KMS-11 (cell line): ENCODE measurements at regions not wholly inside any gene's neighbourhood (a gene's known extent, or its start where the extent isn't known, plus 50 kb on each side); places are given as distances from the start of the nearest gene placed in this dataset.
A peak's percentile ranks its signal among the peaks of the same experiment; 100 is the strongest.

Source experiments
- H2AFZ ChIP-seq: fragments of 200-600 bp; sonication (generic); 2 replicates; pipeline ENCODE4 v1.6.1; 2016; ENCODE audit warnings: antibody characterized with exemption, mixed run types, low read depth
- H3K27ac ChIP-seq: fragments of 200-600 bp; sonication (generic); 2 replicates; pipeline ENCODE4 v1.6.1; 2016; ENCODE audit warnings: mild to moderate bottlenecking, mixed run types
- H3K27me3 ChIP-seq: fragments of 200-600 bp; sonication (generic); 2 replicates; pipeline ENCODE4 v1.6.1; 2017; ENCODE audit warnings: mild to moderate bottlenecking, low read depth, mixed run types, moderate library complexity; ENCODE audit not compliant: insufficient read depth
- H3K36me3 ChIP-seq: fragments of 200-600 bp; sonication (generic); 2 replicates; pipeline ENCODE4 v1.6.1; 2017; ENCODE audit warnings: mild to moderate bottlenecking, mixed run types; ENCODE audit not compliant: insufficient read depth
- H3K4me1 ChIP-seq: fragments of 200-600 bp; sonication (generic); 2 replicates; pipeline ENCODE4 v1.6.1; 2016; ENCODE audit warnings: mild to moderate bottlenecking, low read depth, mixed run types; ENCODE audit not compliant: poor library complexity, severe bottlenecking
- H3K4me2 ChIP-seq: fragments of 200-600 bp; sonication (generic); 2 replicates; pipeline ENCODE4 v1.7.0; 2016; ENCODE audit warnings: mild to moderate bottlenecking, mixed run types
- H3K4me3 ChIP-seq: fragments of 200-600 bp; sonication (generic); IDR thresholded peaks from 2 replicates; pipeline ENCODE4 v1.6.1; 2017; ENCODE audit warnings: low read depth, low read length, mixed read lengths; ENCODE audit not compliant: insufficient read depth
- H3K79me2 ChIP-seq: fragments of 200-600 bp; sonication (generic); 2 replicates; pipeline ENCODE4 v1.6.1; 2016; ENCODE audit warnings: low read depth, mixed run types; ENCODE audit not compliant: insufficient read depth
- H3K9ac ChIP-seq: fragments of 200-600 bp; sonication (generic); 2 replicates; pipeline ENCODE4 v1.6.1; 2016; ENCODE audit warnings: mild to moderate bottlenecking, mixed run types
- H4K20me1 ChIP-seq: fragments of 200-600 bp; sonication (generic); 2 replicates; pipeline ENCODE4 v1.6.1; 2016; ENCODE audit warnings: mild to moderate bottlenecking, mixed run types; ENCODE audit not compliant: insufficient read depth
- CTCF ChIP-seq: fragments of 200-600 bp; sonication (generic); conservative IDR thresholded peaks from 2 replicates; pipeline ENCODE4 v1.6.1; 2017; ENCODE audit warnings: low read depth, mild to moderate bottlenecking, antibody characterized with exemption, low read length, moderate library complexity, mixed read lengths

- no peak for TF ChIP-seq CTCF
- Histone ChIP-seq H3K79me2 (no peaks in the 10 kb centered on the region), H3K36me3 (no peaks in the 10 kb centered on the region), H3K4me2 (peak overlapping the region; percentile 89), H3K9ac (no peak overlapping the region; the same call in 1 of the 2 replicates), H4K20me1 (no peaks in the 10 kb centered on the region), H3K4me1 (peaks cover 46% of the 10 kb centered on the region), H3K27ac (peak overlapping the region; percentile 60), H3K27me3 (no peaks in the 10 kb centered on the region), H3K4me3 (no peak overlapping the region), H2AFZ (no peak overlapping the region)
Observed at GRCh38 chr12:97659117-97659880, 196.7 kb downstream of the RMST start.

- Histone ChIP-seq H3K4me2 (no peak overlapping the region), H3K27me3 (no peaks in the 10 kb centered on the region), H3K79me2 (no peaks in the 10 kb centered on the region), H3K36me3 (no peaks in the 10 kb centered on the region), H3K4me3 (no peak overlapping the region), H3K4me1 (peaks cover 5% of the 10 kb centered on the region), H3K9ac (no peak overlapping the region), H4K20me1 (no peaks in the 10 kb centered on the region), H2AFZ (no peak overlapping the region), H3K27ac (no peak overlapping the region)
- TF ChIP-seq CTCF = no peak
Observed at GRCh38 chr12:97666263-97666662, 203.7 kb downstream of the RMST start.

- TF ChIP-seq CTCF = no peak
- H3K27me3 ChIP-seq = no peaks in the 10 kb centered on the region
- no peaks in the 10 kb centered on the region for H3K79me2 ChIP-seq
- H3K36me3 ChIP-seq = no peaks in the 10 kb centered on the region
- no peak overlapping the region for H3K9ac ChIP-seq
- no peaks in the 10 kb centered on the region for H4K20me1 ChIP-seq
- H3K4me1 ChIP-seq = no peaks in the 10 kb centered on the region
- H3K27ac ChIP-seq = no peak overlapping the region
- H3K4me2 ChIP-seq = no peak overlapping the region
- no peak overlapping the region for H3K4me3 ChIP-seq
- H2AFZ ChIP-seq = no peak overlapping the region
Observed at GRCh38 chr12:97672870-97673269, 210.3 kb downstream of the RMST start.

- H2AFZ ChIP-seq = no peak overlapping the region
- no peaks in the 10 kb centered on the region for H3K27me3 ChIP-seq
- H4K20me1 ChIP-seq = no peaks in the 10 kb centered on the region
- no peak overlapping the region for H3K27ac ChIP-seq
- H3K4me2 ChIP-seq = no peak overlapping the region
- peaks cover 4% of the 10 kb centered on the region for H3K4me1 ChIP-seq
- no peak overlapping the region for H3K4me3 ChIP-seq
- no peaks in the 10 kb centered on the region; the same call in 1 of the 2 replicates for H3K36me3 ChIP-seq
- no peak for TF ChIP-seq CTCF
- H3K9ac ChIP-seq = no peak overlapping the region
- H3K79me2 ChIP-seq = no peaks in the 10 kb centered on the region
Observed at GRCh38 chr12:97680751-97681150, 218.1 kb downstream of the RMST start.
